ENCODE measurements at regions not wholly inside any gene's neighbourhood (a gene's known extent, or its start where the extent isn't known, plus 50 kb on each side); places are given as distances from the start of the nearest gene placed in this dataset.

GRCh38 chr2:2862386-2862785 lies 515.2 kb downstream of the EIPR1 start:
- no peaks in the 10 kb centered on the region for H4K20me1 ChIP-seq (ENCODE audit: insufficient read depth)
- no peaks in the 10 kb centered on the region for H3K4me1 ChIP-seq (ENCODE audit: control insufficient read depth in 1 of 2, insufficient read depth in 2 of 2, low read length in 2 of 2)
- H3K4me3 ChIP-seq (replicated peaks in 1 of 2; ENCODE audit: low read depth in 1 of 2, low read length in 2 of 2), result no peak overlapping the region
- BruUV-seq (replicated peaks), result no TSS peak
- no peaks in the 10 kb centered on the region for H3K9me2 ChIP-seq (ENCODE audit: insufficient read depth)
- no peak overlapping the region for H2AFZ ChIP-seq (ENCODE audit: low read depth, low read length, poor library complexity, severe bottlenecking)
- TF ChIP-seq, protein P1, sequence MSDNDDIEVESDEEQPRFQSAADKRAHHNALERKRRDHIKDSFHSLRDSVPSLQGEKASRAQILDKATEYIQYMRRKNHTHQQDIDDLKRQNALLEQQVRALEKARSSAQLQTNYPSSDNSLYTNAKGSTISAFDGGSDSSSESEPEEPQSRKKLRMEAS (IDR thresholded peaks at IDR 0.05), result no peak
- TF ChIP-seq EGR1 (IDR thresholded peaks at IDR 0.05; ENCODE audit: low read depth), result no peak
- DNase-seq (ENCODE audit: low read depth, low spot score), result no peak
- ChIA-PET CTCF (no interaction called here), RAD21 (ENCODE audit: low non-redundant PET in 1 of 2, low total read pairs in 2 of 2, uncharacterized antibody in 2 of 2, unreplicated experiment in 2 of 2) (no interaction called here), POLR2A (no interaction called here)
- intact Hi-C loops (cut with micrococcal nuclease), result no loop called here
- H3K27me3 ChIP-seq (ENCODE audit: insufficient read depth, low read length), result no peaks in the 10 kb centered on the region
- no peak for ATAC-seq
- no peaks in the 10 kb centered on the region for H3K79me2 ChIP-seq (ENCODE audit: insufficient read depth, low read length)
- H3K9me3 ChIP-seq (ENCODE audit: control insufficient read depth in 1 of 2, insufficient read depth in 1 of 2, low read depth in 1 of 2, low read length in 2 of 2), result no peaks in the 10 kb centered on the region
- no peak overlapping the region for H3K27ac ChIP-seq (ENCODE audit: low read depth, low read length)
- H3K9ac ChIP-seq (ENCODE audit: low read length), result no peak overlapping the region
- H3K4me2 ChIP-seq (ENCODE audit: low read length), result no peak overlapping the region
- H3K36me3 ChIP-seq (ENCODE audit: control insufficient read depth in 1 of 2, insufficient read depth in 2 of 2, low read length in 2 of 2), result no peaks in the 10 kb centered on the region

GRCh38 chr2:2861666-2862240 lies 515.9 kb downstream of the EIPR1 start:
- H3K9ac ChIP-seq (ENCODE audit: low read length), result no peak overlapping the region
- H3K4me2 ChIP-seq (ENCODE audit: low read length), result no peak overlapping the region
- DNase-seq (ENCODE audit: low read depth, low spot score) (no peak), ATAC-seq (no peak)
- ChIA-PET CTCF (no interaction called here), RAD21 (ENCODE audit: low non-redundant PET in 1 of 2, low total read pairs in 2 of 2, uncharacterized antibody in 2 of 2, unreplicated experiment in 2 of 2) (no interaction called here), POLR2A (no interaction called here)
- H3K9me3 ChIP-seq (ENCODE audit: control insufficient read depth in 1 of 2, insufficient read depth in 1 of 2, low read depth in 1 of 2, low read length in 2 of 2), result no peaks in the 10 kb centered on the region
- H3K27ac ChIP-seq (ENCODE audit: low read depth, low read length), result no peak overlapping the region
- no peaks in the 10 kb centered on the region for H3K27me3 ChIP-seq (ENCODE audit: insufficient read depth, low read length)
- BruUV-seq (replicated peaks), result no TSS peak
- H3K79me2 ChIP-seq (ENCODE audit: insufficient read depth, low read length), result no peaks in the 10 kb centered on the region
- H2AFZ ChIP-seq (ENCODE audit: low read depth, low read length, poor library complexity, severe bottlenecking), result no peak overlapping the region
- H3K4me3 ChIP-seq (replicated peaks in 1 of 2; ENCODE audit: low read depth in 1 of 2, low read length in 2 of 2), result no peak overlapping the region
- intact Hi-C loops (cut with micrococcal nuclease), result no loop called here
- no peaks in the 10 kb centered on the region for H3K9me2 ChIP-seq (ENCODE audit: insufficient read depth)
- no peaks in the 10 kb centered on the region for H3K36me3 ChIP-seq (ENCODE audit: control insufficient read depth in 1 of 2, insufficient read depth in 2 of 2, low read length in 2 of 2)
- TF ChIP-seq ZNF274 (IDR thresholded peaks at IDR 0.05; ENCODE audit: low read depth, low read length), result no peak
- no peak for TF ChIP-seq TCF7L2 (IDR thresholded peaks at IDR 0.05; ENCODE audit: borderline replicate concordance, extremely low read depth, insufficient read depth, insufficient read length)
- TF ChIP-seq, protein P2, sequence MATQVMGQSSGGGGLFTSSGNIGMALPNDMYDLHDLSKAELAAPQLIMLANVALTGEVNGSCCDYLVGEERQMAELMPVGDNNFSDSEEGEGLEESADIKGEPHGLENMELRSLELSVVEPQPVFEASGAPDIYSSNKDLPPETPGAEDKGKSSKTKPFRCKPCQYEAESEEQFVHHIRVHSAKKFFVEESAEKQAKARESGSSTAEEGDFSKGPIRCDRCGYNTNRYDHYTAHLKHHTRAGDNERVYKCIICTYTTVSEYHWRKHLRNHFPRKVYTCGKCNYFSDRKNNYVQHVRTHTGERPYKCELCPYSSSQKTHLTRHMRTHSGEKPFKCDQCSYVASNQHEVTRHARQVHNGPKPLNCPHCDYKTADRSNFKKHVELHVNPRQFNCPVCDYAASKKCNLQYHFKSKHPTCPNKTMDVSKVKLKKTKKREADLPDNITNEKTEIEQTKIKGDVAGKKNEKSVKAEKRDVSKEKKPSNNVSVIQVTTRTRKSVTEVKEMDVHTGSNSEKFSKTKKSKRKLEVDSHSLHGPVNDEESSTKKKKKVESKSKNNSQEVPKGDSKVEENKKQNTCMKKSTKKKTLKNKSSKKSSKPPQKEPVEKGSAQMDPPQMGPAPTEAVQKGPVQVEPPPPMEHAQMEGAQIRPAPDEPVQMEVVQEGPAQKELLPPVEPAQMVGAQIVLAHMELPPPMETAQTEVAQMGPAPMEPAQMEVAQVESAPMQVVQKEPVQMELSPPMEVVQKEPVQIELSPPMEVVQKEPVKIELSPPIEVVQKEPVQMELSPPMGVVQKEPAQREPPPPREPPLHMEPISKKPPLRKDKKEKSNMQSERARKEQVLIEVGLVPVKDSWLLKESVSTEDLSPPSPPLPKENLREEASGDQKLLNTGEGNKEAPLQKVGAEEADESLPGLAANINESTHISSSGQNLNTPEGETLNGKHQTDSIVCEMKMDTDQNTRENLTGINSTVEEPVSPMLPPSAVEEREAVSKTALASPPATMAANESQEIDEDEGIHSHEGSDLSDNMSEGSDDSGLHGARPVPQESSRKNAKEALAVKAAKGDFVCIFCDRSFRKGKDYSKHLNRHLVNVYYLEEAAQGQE (IDR thresholded peaks at IDR 0.05; ENCODE audit: low read depth), result no peak
- no peak for TF ChIP-seq POLR2AphosphoS5 (IDR thresholded peaks at IDR 0.05; ENCODE audit: low read depth, low read length)
- no peak for TF ChIP-seq ATF3 (IDR thresholded peaks at IDR 0.05)
- TF ChIP-seq FOSL1 (IDR thresholded peaks at IDR 0.05; ENCODE audit: low read depth), result no peak
- TF ChIP-seq ZBTB33 (IDR thresholded peaks at IDR 0.05; ENCODE audit: extremely low read depth, insufficient replicate concordance, low read length), result no peak
- no peak for TF ChIP-seq EGR1 (IDR thresholded peaks at IDR 0.05; ENCODE audit: low read depth)
- H3K4me1 ChIP-seq (ENCODE audit: control insufficient read depth in 1 of 2, insufficient read depth in 2 of 2, low read length in 2 of 2), result no peaks in the 10 kb centered on the region
- no peaks in the 10 kb centered on the region for H4K20me1 ChIP-seq (ENCODE audit: insufficient read depth)

Data from HCT116 (cell line).